ENCODE measurements at regions not wholly inside any gene's neighbourhood (a gene's known extent, or its start where the extent isn't known, plus 50 kb on each side); places are given as distances from the start of the nearest gene placed in this dataset.

DNA sequence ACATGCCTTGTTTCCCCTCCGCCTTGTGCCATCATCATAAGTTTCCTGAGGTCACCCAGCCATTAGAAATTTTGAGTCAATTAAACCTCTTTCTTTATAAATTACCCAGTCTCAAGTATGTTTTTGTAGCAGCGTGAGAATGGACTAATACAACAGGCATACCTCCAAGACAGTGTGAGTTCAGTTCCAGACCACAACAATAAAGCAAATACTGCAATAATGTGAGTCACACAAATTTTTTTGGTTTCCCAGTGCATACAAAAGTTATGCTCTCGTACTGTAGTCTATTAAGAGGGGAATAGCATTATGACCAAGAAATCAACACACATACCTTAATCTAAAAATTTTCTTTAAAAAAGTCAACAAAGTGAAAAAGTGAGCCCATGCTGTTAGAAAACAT lies 217.2 kb downstream of the NR4A2 start:
- TF ChIP-seq, protein P1, sequence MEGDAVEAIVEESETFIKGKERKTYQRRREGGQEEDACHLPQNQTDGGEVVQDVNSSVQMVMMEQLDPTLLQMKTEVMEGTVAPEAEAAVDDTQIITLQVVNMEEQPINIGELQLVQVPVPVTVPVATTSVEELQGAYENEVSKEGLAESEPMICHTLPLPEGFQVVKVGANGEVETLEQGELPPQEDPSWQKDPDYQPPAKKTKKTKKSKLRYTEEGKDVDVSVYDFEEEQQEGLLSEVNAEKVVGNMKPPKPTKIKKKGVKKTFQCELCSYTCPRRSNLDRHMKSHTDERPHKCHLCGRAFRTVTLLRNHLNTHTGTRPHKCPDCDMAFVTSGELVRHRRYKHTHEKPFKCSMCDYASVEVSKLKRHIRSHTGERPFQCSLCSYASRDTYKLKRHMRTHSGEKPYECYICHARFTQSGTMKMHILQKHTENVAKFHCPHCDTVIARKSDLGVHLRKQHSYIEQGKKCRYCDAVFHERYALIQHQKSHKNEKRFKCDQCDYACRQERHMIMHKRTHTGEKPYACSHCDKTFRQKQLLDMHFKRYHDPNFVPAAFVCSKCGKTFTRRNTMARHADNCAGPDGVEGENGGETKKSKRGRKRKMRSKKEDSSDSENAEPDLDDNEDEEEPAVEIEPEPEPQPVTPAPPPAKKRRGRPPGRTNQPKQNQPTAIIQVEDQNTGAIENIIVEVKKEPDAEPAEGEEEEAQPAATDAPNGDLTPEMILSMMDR (conservative IDR thresholded peaks at IDR 0.05; ENCODE audit: low read depth in 2 of 2): no peak
- TF ChIP-seq, protein P2, sequence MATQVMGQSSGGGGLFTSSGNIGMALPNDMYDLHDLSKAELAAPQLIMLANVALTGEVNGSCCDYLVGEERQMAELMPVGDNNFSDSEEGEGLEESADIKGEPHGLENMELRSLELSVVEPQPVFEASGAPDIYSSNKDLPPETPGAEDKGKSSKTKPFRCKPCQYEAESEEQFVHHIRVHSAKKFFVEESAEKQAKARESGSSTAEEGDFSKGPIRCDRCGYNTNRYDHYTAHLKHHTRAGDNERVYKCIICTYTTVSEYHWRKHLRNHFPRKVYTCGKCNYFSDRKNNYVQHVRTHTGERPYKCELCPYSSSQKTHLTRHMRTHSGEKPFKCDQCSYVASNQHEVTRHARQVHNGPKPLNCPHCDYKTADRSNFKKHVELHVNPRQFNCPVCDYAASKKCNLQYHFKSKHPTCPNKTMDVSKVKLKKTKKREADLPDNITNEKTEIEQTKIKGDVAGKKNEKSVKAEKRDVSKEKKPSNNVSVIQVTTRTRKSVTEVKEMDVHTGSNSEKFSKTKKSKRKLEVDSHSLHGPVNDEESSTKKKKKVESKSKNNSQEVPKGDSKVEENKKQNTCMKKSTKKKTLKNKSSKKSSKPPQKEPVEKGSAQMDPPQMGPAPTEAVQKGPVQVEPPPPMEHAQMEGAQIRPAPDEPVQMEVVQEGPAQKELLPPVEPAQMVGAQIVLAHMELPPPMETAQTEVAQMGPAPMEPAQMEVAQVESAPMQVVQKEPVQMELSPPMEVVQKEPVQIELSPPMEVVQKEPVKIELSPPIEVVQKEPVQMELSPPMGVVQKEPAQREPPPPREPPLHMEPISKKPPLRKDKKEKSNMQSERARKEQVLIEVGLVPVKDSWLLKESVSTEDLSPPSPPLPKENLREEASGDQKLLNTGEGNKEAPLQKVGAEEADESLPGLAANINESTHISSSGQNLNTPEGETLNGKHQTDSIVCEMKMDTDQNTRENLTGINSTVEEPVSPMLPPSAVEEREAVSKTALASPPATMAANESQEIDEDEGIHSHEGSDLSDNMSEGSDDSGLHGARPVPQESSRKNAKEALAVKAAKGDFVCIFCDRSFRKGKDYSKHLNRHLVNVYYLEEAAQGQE (IDR thresholded peaks at IDR 0.05; ENCODE audit: unreplicated experiment): no peak
- TF ChIP-seq EZH2 (IDR thresholded peaks at IDR 0.05; ENCODE audit: low read depth, unreplicated experiment) (no peak), POLR2AphosphoS5 (IDR thresholded peaks at IDR 0.05; ENCODE audit: low read depth) (no peak)

All from GM23338 (cell line).